Epithelial cell of esophagus (primary cell): ENCODE measurements at regions not wholly inside any gene's neighbourhood (a gene's known extent, or its start where the extent isn't known, plus 50 kb on each side); places are given as distances from the start of the nearest gene placed in this dataset.

ENCODE experiments used
- DNase-seq: peaks from one replicate; pipeline ENCODE4 v3.0.0; 2010; ENCODE audit warnings: low read depth
- H3K4me3 ChIP-seq: 2 replicates; pipeline ENCODE4 v1.5.1; 2011; ENCODE audit warnings: mild to moderate bottlenecking, low read length, control low read depth
- CTCF ChIP-seq: IDR thresholded peaks from 2 replicates; pipeline ENCODE4 v1.5.1; 2011; ENCODE audit warnings: low read depth, mild to moderate bottlenecking, low read length, control low read depth, inconsistent platforms; ENCODE audit not compliant: insufficient read depth; ENCODE audit errors: missing control alignments

- TF ChIP-seq CTCF = no peak
- DNase-seq = no peak
- no peak overlapping the region for H3K4me3 ChIP-seq
These were observed 488.3 kb downstream of the TNS3 start for GRCh38 chr7:47093320-47094234.

GRCh38 chr7:47092336-47092735, 489.6 kb downstream of the TNS3 start:
- no peak overlapping the region for H3K4me3 ChIP-seq
- DNase-seq = no peak
- no peak for TF ChIP-seq CTCF

- no peak overlapping the region for H3K4me3 ChIP-seq
- no peak for DNase-seq
- TF ChIP-seq CTCF = no peak
These were observed 490.8 kb downstream of the TNS3 start for GRCh38 chr7:47091141-47091540.

- no peak for TF ChIP-seq CTCF
- H3K4me3 ChIP-seq = no peak overlapping the region
- no peak for DNase-seq
These were observed 492.4 kb downstream of the TNS3 start for GRCh38 chr7:47089461-47089860.

GRCh38 chr7:47089068-47089417, 492.9 kb downstream of the TNS3 start:
- H3K4me3 ChIP-seq = no peak overlapping the region
- DNase-seq = no peak
- no peak for TF ChIP-seq CTCF

- peak; percentile 48 for DNase-seq
- peak; percentile 81 for TF ChIP-seq CTCF
- no peak overlapping the region for H3K4me3 ChIP-seq
These were observed 493.4 kb downstream of the TNS3 start for GRCh38 chr7:47088329-47089067.
